Activated B cell treated with CpG ODN at 0.5 μM for 24 hours (primary cell): ENCODE measurements at regions not wholly inside any gene's neighbourhood (a gene's known extent, or its start where the extent isn't known, plus 50 kb on each side); places are given as distances from the start of the nearest gene placed in this dataset.

Experiments
- ATAC-seq: fragments of 200-7000 bp; cut with Tn5 transposase; one replicate; pipeline ENCODE4 v1.10.0; 2021; ENCODE audit warnings: low read depth, mild to moderate bottlenecking, moderate library complexity
- CTCF ChIA-PET: fragments of 350-600 bp; sonication (Branson Sonifier 250); formaldehyde crosslinking; loops from one replicate; lab custom pipeline; 2021; ENCODE audit warnings: antibody characterized with exemption; lab: Charles Lee
- POLR2A ChIA-PET: fragments of 350-600 bp; sonication (Branson Sonifier 250); formaldehyde crosslinking; loops from one replicate; lab custom pipeline; 2021; ENCODE audit warnings: antibody characterized with exemption; lab: Charles Lee
- DNase-seq: peaks from one replicate; pipeline ENCODE4 v3.0.0; 2022
- H3K27ac Mint-ChIP-seq: one replicate; pipeline ENCODE4 v1.8.0; 2020; ENCODE audit warnings: mixed read lengths
- H3K27me3 Mint-ChIP-seq: one replicate; pipeline ENCODE4 v1.8.0; 2021; ENCODE audit warnings: mixed read lengths
- H3K36me3 Mint-ChIP-seq: one replicate; pipeline ENCODE4 v1.8.0; 2021; ENCODE audit warnings: low read depth, mixed read lengths
- H3K4me1 Mint-ChIP-seq: one replicate; pipeline ENCODE4 v1.8.0; 2021; ENCODE audit warnings: mixed read lengths
- H3K4me3 Mint-ChIP-seq: one replicate; pipeline ENCODE4 v1.8.0; 2020; ENCODE audit warnings: mild to moderate bottlenecking, mixed read lengths
- H3K9me3 Mint-ChIP-seq: one replicate; pipeline ENCODE4 v1.8.0; 2020; ENCODE audit warnings: mixed read lengths
- intact Hi-C: fragments of 100-400 bp; cut with micrococcal nuclease; formaldehyde crosslinking; loops from one replicate; pipeline ENCODE4 v1.15.1; 2024
- TF ChIP-seq, protein P1 (sequence below): fragments of 200-600 bp; IDR thresholded peaks from one replicate; pipeline ENCODE4 v1.8.0; 2022; ENCODE audit warnings: antibody characterized with exemption, mild to moderate bottlenecking

- H3K27me3 Mint-ChIP-seq, result peaks cover 17% of the 10 kb centered on the region
- H3K27ac Mint-ChIP-seq, result no peak overlapping the region
- intact Hi-C loops, result no loop called here
- TF ChIP-seq, protein P1, sequence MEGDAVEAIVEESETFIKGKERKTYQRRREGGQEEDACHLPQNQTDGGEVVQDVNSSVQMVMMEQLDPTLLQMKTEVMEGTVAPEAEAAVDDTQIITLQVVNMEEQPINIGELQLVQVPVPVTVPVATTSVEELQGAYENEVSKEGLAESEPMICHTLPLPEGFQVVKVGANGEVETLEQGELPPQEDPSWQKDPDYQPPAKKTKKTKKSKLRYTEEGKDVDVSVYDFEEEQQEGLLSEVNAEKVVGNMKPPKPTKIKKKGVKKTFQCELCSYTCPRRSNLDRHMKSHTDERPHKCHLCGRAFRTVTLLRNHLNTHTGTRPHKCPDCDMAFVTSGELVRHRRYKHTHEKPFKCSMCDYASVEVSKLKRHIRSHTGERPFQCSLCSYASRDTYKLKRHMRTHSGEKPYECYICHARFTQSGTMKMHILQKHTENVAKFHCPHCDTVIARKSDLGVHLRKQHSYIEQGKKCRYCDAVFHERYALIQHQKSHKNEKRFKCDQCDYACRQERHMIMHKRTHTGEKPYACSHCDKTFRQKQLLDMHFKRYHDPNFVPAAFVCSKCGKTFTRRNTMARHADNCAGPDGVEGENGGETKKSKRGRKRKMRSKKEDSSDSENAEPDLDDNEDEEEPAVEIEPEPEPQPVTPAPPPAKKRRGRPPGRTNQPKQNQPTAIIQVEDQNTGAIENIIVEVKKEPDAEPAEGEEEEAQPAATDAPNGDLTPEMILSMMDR, result no peak
- H3K4me3 Mint-ChIP-seq, result no peak overlapping the region
- CTCF ChIA-PET, result no interaction called here
- no peaks in the 10 kb centered on the region for H3K36me3 Mint-ChIP-seq
- H3K4me1 Mint-ChIP-seq, result no peaks in the 10 kb centered on the region
- H3K9me3 Mint-ChIP-seq, result no peaks in the 10 kb centered on the region
- no peak for ATAC-seq
- POLR2A ChIA-PET, result no interaction called here
- DNase-seq, result no peak
These were observed 232.3 kb downstream of the MREG start for GRCh38 chr2:215780907-215781685.

DNA sequence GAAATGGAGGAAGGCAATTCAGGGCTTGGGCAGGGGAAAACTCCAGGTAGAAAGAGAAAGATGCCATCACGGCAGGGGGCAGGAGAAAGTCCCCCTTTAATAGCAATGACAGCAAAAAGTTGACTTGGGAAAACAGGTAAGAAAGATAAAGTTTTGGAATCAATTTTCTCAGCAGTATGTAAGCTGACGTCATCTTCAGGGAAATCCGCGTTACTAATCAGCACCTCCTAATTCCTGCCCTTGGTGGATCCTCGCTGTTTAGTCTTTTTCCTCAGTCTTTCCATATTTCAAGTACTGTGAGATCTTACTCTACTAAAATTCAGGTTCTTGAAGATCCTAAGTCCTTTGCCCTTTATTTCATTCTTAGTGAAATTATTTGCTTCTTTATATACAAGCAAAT, 233.0 kb downstream of the MREG start:
- Mint-ChIP-seq H3K27me3 (peaks cover 22% of the 10 kb centered on the region), H3K9me3 (no peaks in the 10 kb centered on the region), H3K36me3 (no peaks in the 10 kb centered on the region), H3K4me1 (no peaks in the 10 kb centered on the region), H3K27ac (no peak overlapping the region), H3K4me3 (no peak overlapping the region)
- ATAC-seq, result no peak
- DNase-seq, result no peak
- intact Hi-C loops, result no loop called here
- POLR2A ChIA-PET, result no interaction called here
- TF ChIP-seq, protein P1, result no peak
- CTCF ChIA-PET, result no interaction called here

- DNase-seq (no peak), ATAC-seq (no peak)
- no peaks in the 10 kb centered on the region for H3K9me3 Mint-ChIP-seq
- peaks cover 25% of the 10 kb centered on the region for H3K27me3 Mint-ChIP-seq
- H3K27ac Mint-ChIP-seq, result no peak overlapping the region
- H3K36me3 Mint-ChIP-seq, result no peaks in the 10 kb centered on the region
- TF ChIP-seq, protein P1, result no peak
- no peaks in the 10 kb centered on the region for H3K4me1 Mint-ChIP-seq
- intact Hi-C loops, result no loop called here
- ChIA-PET POLR2A (no interaction called here), CTCF (no interaction called here)
- no peak overlapping the region for H3K4me3 Mint-ChIP-seq
These were observed 233.4 kb downstream of the MREG start for GRCh38 chr2:215779912-215780311.

GRCh38 chr2:215777465-215778044, 235.8 kb downstream of the MREG start:
- Mint-ChIP-seq H3K9me3 (no peaks in the 10 kb centered on the region), H3K4me1 (no peaks in the 10 kb centered on the region), H3K27ac (no peak overlapping the region), H3K4me3 (no peak overlapping the region), H3K36me3 (no peaks in the 10 kb centered on the region), H3K27me3 (peaks cover 27% of the 10 kb centered on the region)
- TF ChIP-seq, protein P1, result no peak
- DNase-seq, result no peak
- ChIA-PET POLR2A (no interaction called here), CTCF (no interaction called here)
- intact Hi-C loops, result no loop called here
- ATAC-seq, result no peak

GRCh38 chr2:215775106-215775505, 238.2 kb downstream of the MREG start:
- H3K27me3 Mint-ChIP-seq, result peaks cover 24% of the 10 kb centered on the region
- H3K9me3 Mint-ChIP-seq, result no peaks in the 10 kb centered on the region
- POLR2A ChIA-PET, result no interaction called here
- H3K36me3 Mint-ChIP-seq, result no peaks in the 10 kb centered on the region
- no peak for ATAC-seq
- H3K27ac Mint-ChIP-seq, result no peak overlapping the region
- H3K4me3 Mint-ChIP-seq, result no peak overlapping the region
- intact Hi-C loops, result no loop called here
- TF ChIP-seq, protein P1, result no peak
- H3K4me1 Mint-ChIP-seq, result no peaks in the 10 kb centered on the region
- CTCF ChIA-PET, result no interaction called here
- DNase-seq, result no peak
